PFSK-1 (cell line): ENCODE measurements at regions not wholly inside any gene's neighbourhood (a gene's known extent, or its start where the extent isn't known, plus 50 kb on each side); places are given as distances from the start of the nearest gene placed in this dataset.

Experiments
- FOXP2 ChIP-seq: optimal IDR thresholded peaks from 2 replicates; pipeline ENCODE3; 2011; ENCODE audit warnings: borderline replicate concordance, control low read depth, inconsistent platforms; ENCODE audit not compliant: insufficient read depth; ENCODE audit errors: extremely low read length, extremely low read depth
- POLR2AphosphoS5 ChIP-seq: IDR thresholded peaks from 2 replicates; pipeline ENCODE4 v1.6.1; 2012; ENCODE audit warnings: low read depth, mild to moderate bottlenecking, control low read depth, low read length, moderate library complexity
- SIN3A ChIP-seq: IDR thresholded peaks from 2 replicates; pipeline ENCODE4 v1.6.1; 2012; ENCODE audit warnings: mild to moderate bottlenecking, low read length, moderate library complexity, borderline replicate concordance; ENCODE audit not compliant: insufficient read depth
- TAF1 ChIP-seq: IDR thresholded peaks from 2 replicates; pipeline ENCODE4 v1.6.1; 2012; ENCODE audit warnings: low read length, control low read depth, borderline replicate concordance; ENCODE audit not compliant: insufficient read depth
- TF ChIP-seq, protein P1 (sequence below), 2 experiments: IDR thresholded peaks; 2 replicates each; pipeline versions ENCODE4 v1.6.1 to v1.8.0; 2011 to 2012; ENCODE audit warnings: low read depth in 2 of 2, low read length in 2 of 2, control low read depth in 1 of 2, inconsistent platforms in 1 of 2, mild to moderate bottlenecking in 1 of 2, moderate library complexity in 1 of 2; ENCODE audit not compliant: insufficient read depth in 1 of 2

GRCh38 chr1:87215592-87215991 lies 113.1 kb upstream of the LMO4 start:
- no peak for TF ChIP-seq POLR2AphosphoS5
- TF ChIP-seq, protein P1, sequence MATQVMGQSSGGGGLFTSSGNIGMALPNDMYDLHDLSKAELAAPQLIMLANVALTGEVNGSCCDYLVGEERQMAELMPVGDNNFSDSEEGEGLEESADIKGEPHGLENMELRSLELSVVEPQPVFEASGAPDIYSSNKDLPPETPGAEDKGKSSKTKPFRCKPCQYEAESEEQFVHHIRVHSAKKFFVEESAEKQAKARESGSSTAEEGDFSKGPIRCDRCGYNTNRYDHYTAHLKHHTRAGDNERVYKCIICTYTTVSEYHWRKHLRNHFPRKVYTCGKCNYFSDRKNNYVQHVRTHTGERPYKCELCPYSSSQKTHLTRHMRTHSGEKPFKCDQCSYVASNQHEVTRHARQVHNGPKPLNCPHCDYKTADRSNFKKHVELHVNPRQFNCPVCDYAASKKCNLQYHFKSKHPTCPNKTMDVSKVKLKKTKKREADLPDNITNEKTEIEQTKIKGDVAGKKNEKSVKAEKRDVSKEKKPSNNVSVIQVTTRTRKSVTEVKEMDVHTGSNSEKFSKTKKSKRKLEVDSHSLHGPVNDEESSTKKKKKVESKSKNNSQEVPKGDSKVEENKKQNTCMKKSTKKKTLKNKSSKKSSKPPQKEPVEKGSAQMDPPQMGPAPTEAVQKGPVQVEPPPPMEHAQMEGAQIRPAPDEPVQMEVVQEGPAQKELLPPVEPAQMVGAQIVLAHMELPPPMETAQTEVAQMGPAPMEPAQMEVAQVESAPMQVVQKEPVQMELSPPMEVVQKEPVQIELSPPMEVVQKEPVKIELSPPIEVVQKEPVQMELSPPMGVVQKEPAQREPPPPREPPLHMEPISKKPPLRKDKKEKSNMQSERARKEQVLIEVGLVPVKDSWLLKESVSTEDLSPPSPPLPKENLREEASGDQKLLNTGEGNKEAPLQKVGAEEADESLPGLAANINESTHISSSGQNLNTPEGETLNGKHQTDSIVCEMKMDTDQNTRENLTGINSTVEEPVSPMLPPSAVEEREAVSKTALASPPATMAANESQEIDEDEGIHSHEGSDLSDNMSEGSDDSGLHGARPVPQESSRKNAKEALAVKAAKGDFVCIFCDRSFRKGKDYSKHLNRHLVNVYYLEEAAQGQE (IDR thresholded peaks at IDR 0.05; ENCODE audit: insufficient read depth in 1 of 2, low read depth in 2 of 2, low read length in 2 of 2) = no peak
- no peak for TF ChIP-seq SIN3A
- no peak for TF ChIP-seq TAF1
- TF ChIP-seq FOXP2 = no peak
